ENCODE measurements at regions not wholly inside any gene's neighbourhood (a gene's known extent, or its start where the extent isn't known, plus 50 kb on each side); places are given as distances from the start of the nearest gene placed in this dataset.

- DNase-seq (ENCODE audit: low spot score) = no peak
- Histone ChIP-seq H3K27me3 (no peaks in the 10 kb centered on the region), H3K4me2 (no peak overlapping the region), H3K36me3 (replicated peaks; ENCODE audit: insufficient read depth, low read depth) (no peaks in the 10 kb centered on the region), H4K20me1 (ENCODE audit: insufficient read depth, poor library complexity, severe bottlenecking) (no peaks in the 10 kb centered on the region), H3K9me2 (replicated peaks; ENCODE audit: insufficient read depth) (no peaks in the 10 kb centered on the region), H3K9me3 (ENCODE audit: low read depth) (no peaks in the 10 kb centered on the region), H2AFZ (no peak overlapping the region), H3K4me1 (ENCODE audit: insufficient read depth) (no peaks in the 10 kb centered on the region), H3K79me2 (no peaks in the 10 kb centered on the region), H3K4me3 (no peak overlapping the region), H3K27ac (no peak overlapping the region)
- TF ChIP-seq CTCF (IDR thresholded peaks at IDR 0.05; ENCODE audit: poor library complexity) (no peak), EZH2 (IDR thresholded peaks at IDR 0.05; ENCODE audit: borderline replicate concordance) (no peak)
- WGBS (ENCODE audit: low lambda C conversion rate, missing lambda C conversion rate) = 79% methylated on average over 1 of the region's 1 CpG
Observed at GRCh38 chr7:96784597-96784996, 75.0 kb upstream of the SEM1 start.

GRCh38 chr7:96786261-96786997 is 76.8 kb upstream of the SEM1 start:
- Histone ChIP-seq H3K4me3 (no peak overlapping the region), H3K27ac (peak overlapping the region; percentile 35), H3K4me1 (ENCODE audit: insufficient read depth) (no peaks in the 10 kb centered on the region), H2AFZ (no peak overlapping the region), H3K4me2 (no peak overlapping the region), H3K9me2 (replicated peaks; ENCODE audit: insufficient read depth) (no peaks in the 10 kb centered on the region), H4K20me1 (ENCODE audit: insufficient read depth, poor library complexity, severe bottlenecking) (no peaks in the 10 kb centered on the region), H3K36me3 (replicated peaks; ENCODE audit: insufficient read depth, low read depth) (no peaks in the 10 kb centered on the region), H3K27me3 (no peaks in the 10 kb centered on the region), H3K9me3 (ENCODE audit: low read depth) (no peaks in the 10 kb centered on the region), H3K79me2 (no peaks in the 10 kb centered on the region)
- 43% methylated on average over 15 of the region's 15 CpGs for WGBS (ENCODE audit: low lambda C conversion rate, missing lambda C conversion rate)
- DNase-seq (ENCODE audit: low spot score) = peak; percentile 26
- TF ChIP-seq CTCF (IDR thresholded peaks at IDR 0.05; ENCODE audit: poor library complexity) (no peak), EZH2phosphoT487 (IDR thresholded peaks at IDR 0.05; ENCODE audit: low read depth, severe bottlenecking, unreplicated experiment) (no peak), EZH2 (IDR thresholded peaks at IDR 0.05; ENCODE audit: borderline replicate concordance) (no peak)

DNA sequence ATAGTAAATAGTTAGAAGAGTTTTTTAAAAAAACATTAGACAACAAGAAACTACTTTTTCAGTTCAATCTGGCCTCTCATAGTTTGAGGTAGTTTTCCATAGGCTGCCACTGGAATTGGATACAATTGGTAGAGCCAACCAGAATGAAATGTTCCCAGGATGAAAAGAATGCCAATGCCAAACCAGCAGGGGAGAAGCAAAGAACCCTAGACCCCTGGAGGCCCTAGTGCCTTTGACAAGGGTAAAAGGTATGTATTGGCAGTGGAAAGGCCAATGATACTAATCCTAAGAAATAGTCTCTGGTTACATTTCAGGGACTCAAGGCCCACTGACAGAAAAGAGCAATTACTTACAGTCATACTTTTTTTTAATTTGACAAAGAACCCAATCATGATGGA is 77.4 kb upstream of the SEM1 start:
- Histone ChIP-seq H3K79me2 (no peaks in the 10 kb centered on the region), H4K20me1 (ENCODE audit: insufficient read depth, poor library complexity, severe bottlenecking) (no peaks in the 10 kb centered on the region), H3K36me3 (replicated peaks; ENCODE audit: insufficient read depth, low read depth) (no peaks in the 10 kb centered on the region), H3K4me1 (ENCODE audit: insufficient read depth) (no peaks in the 10 kb centered on the region), H3K4me3 (no peak overlapping the region), H3K27me3 (no peaks in the 10 kb centered on the region), H3K9me2 (replicated peaks; ENCODE audit: insufficient read depth) (no peaks in the 10 kb centered on the region), H3K4me2 (no peak overlapping the region), H2AFZ (no peak overlapping the region), H3K27ac (no peak overlapping the region), H3K9me3 (ENCODE audit: low read depth) (no peaks in the 10 kb centered on the region)
- no peak for DNase-seq (ENCODE audit: low spot score)
- TF ChIP-seq EZH2phosphoT487 (IDR thresholded peaks at IDR 0.05; ENCODE audit: low read depth, severe bottlenecking, unreplicated experiment) (no peak), EZH2 (IDR thresholded peaks at IDR 0.05; ENCODE audit: borderline replicate concordance) (no peak), CTCF (IDR thresholded peaks at IDR 0.05; ENCODE audit: poor library complexity) (no peak)

- Histone ChIP-seq H3K27me3 (no peaks in the 10 kb centered on the region), H3K9me3 (ENCODE audit: low read depth) (no peaks in the 10 kb centered on the region)
- TF ChIP-seq EZH2 (IDR thresholded peaks at IDR 0.05; ENCODE audit: borderline replicate concordance) (no peak), EZH2phosphoT487 (IDR thresholded peaks at IDR 0.05; ENCODE audit: low read depth, severe bottlenecking, unreplicated experiment) (no peak), CTCF (IDR thresholded peaks at IDR 0.05; ENCODE audit: poor library complexity) (no peak)
Observed at GRCh38 chr7:96789914-96790313, 80.3 kb upstream of the SEM1 start.

More at GRCh38 chr7:96789914-96790313, 80.3 kb upstream of the SEM1 start:
- Histone ChIP-seq H3K79me2 (no peaks in the 10 kb centered on the region), H3K36me3 (replicated peaks; ENCODE audit: insufficient read depth, low read depth) (no peaks in the 10 kb centered on the region), H3K4me2 (no peak overlapping the region), H3K4me3 (no peak overlapping the region), H2AFZ (no peak overlapping the region), H3K4me1 (ENCODE audit: insufficient read depth) (no peaks in the 10 kb centered on the region), H3K27ac (no peak overlapping the region), H3K9me2 (replicated peaks; ENCODE audit: insufficient read depth) (no peaks in the 10 kb centered on the region), H4K20me1 (ENCODE audit: insufficient read depth, poor library complexity, severe bottlenecking) (no peaks in the 10 kb centered on the region)
- no peak for DNase-seq (ENCODE audit: low spot score)

Measured in hepatocyte (in vitro differentiated cells).